B cell (primary cell): ENCODE measurements at regions not wholly inside any gene's neighbourhood (a gene's known extent, or its start where the extent isn't known, plus 50 kb on each side); places are given as distances from the start of the nearest gene placed in this dataset.

ENCODE experiments used
- ATAC-seq: fragments of 200-7000 bp; cut with Tn5 transposase; one replicate; pipeline ENCODE4 v1.10.0; 2021; ENCODE audit warnings: low read depth, mild to moderate bottlenecking, moderate number of reproducible peaks, moderate library complexity
- CTCF ChIA-PET: fragments of 350-600 bp; sonication (Branson Sonifier 250); formaldehyde crosslinking; loops from one replicate; lab custom pipeline; 2021; ENCODE audit warnings: antibody characterized with exemption, inconsistent platforms; lab: Charles Lee
- POLR2A ChIA-PET: fragments of 350-600 bp; sonication (Branson Sonifier 250); formaldehyde crosslinking; loops from one replicate; lab custom pipeline; 2021; ENCODE audit warnings: antibody characterized with exemption; lab: Charles Lee
- DNase-seq: peaks from one replicate; pipeline ENCODE4 v3.0.0; 2013
- H2AFZ ChIP-seq: 2 replicates; pipeline ENCODE4 v1.6.1; 2012; ENCODE audit warnings: mild to moderate bottlenecking, low read depth, low read length; ENCODE audit not compliant: insufficient read depth, poor library complexity, severe bottlenecking
- H3K27ac ChIP-seq, 2 donors: 1 replicate in 1 of 2; 2 replicates in 1 of 2; pipeline ENCODE4 v1.5.1; 2012 to 2013; ENCODE audit warnings: low read length in 2 of 2, mild to moderate bottlenecking in 2 of 2, moderate library complexity in 1 of 2
- H3K27me3 ChIP-seq, 4 experiments: fragments of 200-600 bp in 1 of 4; sonication (generic) in 1 of 4; replicated peaks in 1 of 4; 1 replicate in 2 of 4; 2 replicates in 2 of 4; pipeline versions ENCODE4 v1.6.1 to v1.7.0; 2013 to 2016; ENCODE audit warnings: low read length in 3 of 4, mild to moderate bottlenecking in 2 of 4, mixed read lengths in 1 of 4, moderate library complexity in 1 of 4; ENCODE audit not compliant: insufficient read depth in 4 of 4, control insufficient read depth in 3 of 4; ENCODE audit errors: control extremely low read depth in 1 of 4
- H3K36me3 ChIP-seq, 2 experiments: replicated peaks in 1 of 2; 1 replicate in 1 of 2; 2 replicates in 1 of 2; pipeline versions ENCODE4 v1.6.1 to v1.7.1; 2013; ENCODE audit warnings: low read length in 1 of 2; ENCODE audit not compliant: insufficient read depth in 2 of 2, control insufficient read depth in 1 of 2; ENCODE audit errors: control extremely low read depth in 1 of 2, extremely low read depth in 1 of 2
- H3K4me1 ChIP-seq, 2 donors: fragments of 200-600 bp in 1 of 2; sonication (generic) in 1 of 2; 1 replicate in 1 of 2; 2 replicates in 1 of 2; pipeline versions ENCODE4 v1.5.1 to v1.6.1; 2013 to 2017; ENCODE audit warnings: low read length in 2 of 2; ENCODE audit not compliant: control insufficient read depth in 2 of 2, insufficient read depth in 2 of 2
- H3K4me2 ChIP-seq: replicated peaks from 2 replicates; pipeline ENCODE3; 2012; ENCODE audit warnings: mild to moderate bottlenecking, low read depth, low read length; ENCODE audit not compliant: poor library complexity, severe bottlenecking
- H3K4me3 ChIP-seq, 5 experiments: fragments of 200-600 bp in 1 of 5; sonication (generic) in 1 of 5; 1 replicate in 3 of 5; 2 replicates in 2 of 5; pipeline versions ENCODE4 v1.5.1 to v1.7.0; 2011 to 2016; ENCODE audit warnings: low read length in 4 of 5, mild to moderate bottlenecking in 4 of 5, low read depth in 2 of 5, control low read depth in 1 of 5, moderate library complexity in 1 of 5; ENCODE audit not compliant: insufficient read depth in 1 of 5; ENCODE audit errors: control extremely low read depth in 1 of 5, extremely low read depth in 1 of 5
- H3K79me2 ChIP-seq: fragments of 200-600 bp; sonication (generic); one replicate; pipeline ENCODE4 v1.6.0; 2016; ENCODE audit warnings: low read length; ENCODE audit not compliant: control insufficient read depth, insufficient read depth
- H3K9ac ChIP-seq: fragments of 200-600 bp; sonication (generic); 2 replicates; pipeline ENCODE4 v1.6.1; 2017; ENCODE audit warnings: mild to moderate bottlenecking, low read length, moderate library complexity
- H3K9me3 ChIP-seq, 3 donors: one replicate each; pipeline versions ENCODE4 v1.6.1 to v1.7.1; 2013; ENCODE audit warnings: low read length in 2 of 3; ENCODE audit not compliant: control insufficient read depth in 2 of 3, insufficient read depth in 1 of 3; ENCODE audit errors: control extremely low read depth in 1 of 3
- H4K20me1 ChIP-seq: 2 replicates; pipeline ENCODE4 v1.6.0; 2012; ENCODE audit warnings: mild to moderate bottlenecking, low read length; ENCODE audit not compliant: insufficient read depth, control insufficient read depth, poor library complexity, severe bottlenecking
- H3K27ac Mint-ChIP-seq: one replicate; pipeline ENCODE4 v1.8.0; 2021; ENCODE audit warnings: mixed read lengths
- H3K27me3 Mint-ChIP-seq: one replicate; pipeline ENCODE4 v1.8.0; 2021; ENCODE audit warnings: mixed read lengths
- H3K4me1 Mint-ChIP-seq: one replicate; pipeline ENCODE4 v1.8.0; 2021; ENCODE audit warnings: mixed read lengths
- H3K4me3 Mint-ChIP-seq: one replicate; pipeline ENCODE4 v1.8.0; 2021; ENCODE audit warnings: mixed read lengths
- H3K9me3 Mint-ChIP-seq: one replicate; pipeline ENCODE4 v1.8.0; 2022; ENCODE audit warnings: mixed read lengths; ENCODE audit not compliant: insufficient read depth
- CTCF ChIP-seq: fragments of 200-600 bp; IDR thresholded peaks from one replicate; pipeline ENCODE4 v1.8.0; 2022; ENCODE audit warnings: antibody characterized with exemption, mild to moderate bottlenecking
- EZH2 ChIP-seq: IDR thresholded peaks from 2 replicates; pipeline ENCODE4 v1.6.1; 2012; ENCODE audit warnings: borderline replicate concordance, low read depth, mild to moderate bottlenecking, moderate library complexity, low read length; ENCODE audit not compliant: insufficient read depth, poor library complexity, severe bottlenecking
- WGBS: methylation state at CpG from one replicate; pipeline ENCODE4 v1.1.5; 2013; ENCODE audit warnings: missing lambda C conversion rate; ENCODE audit not compliant: insufficient coverage; 5-methylcytosine and 5-hydroxymethylcytosine counted together
- intact Hi-C: fragments of 100-400 bp; cut with micrococcal nuclease; formaldehyde crosslinking; loops from one replicate; pipeline ENCODE4 v1.10.0; 2022

- H3K4me1 Mint-ChIP-seq, result no peaks in the 10 kb centered on the region
- H3K9me3 ChIP-seq, result no peaks in the 10 kb centered on the region
- H3K9me3 Mint-ChIP-seq, result no peaks in the 10 kb centered on the region
- H4K20me1 ChIP-seq, result no peaks in the 10 kb centered on the region
- intact Hi-C loops, result no loop called here
- ATAC-seq (no peak), DNase-seq (no peak)
- no peak for TF ChIP-seq EZH2
- TF ChIP-seq CTCF, result no peak
- H3K27me3 ChIP-seq, result no peaks in the 10 kb centered on the region
- no peak overlapping the region for H3K4me3 ChIP-seq
- no peaks in the 10 kb centered on the region for H3K4me1 ChIP-seq
- no peak overlapping the region for H3K27ac Mint-ChIP-seq
- H3K27me3 Mint-ChIP-seq, result no peaks in the 10 kb centered on the region
- ChIA-PET CTCF (no interaction called here), POLR2A (no interaction called here)
- 81% methylated on average over 4 of the region's 5 CpGs for WGBS
- no peaks in the 10 kb centered on the region for H3K79me2 ChIP-seq
- H3K4me2 ChIP-seq, result no peak overlapping the region
- no peak overlapping the region for H2AFZ ChIP-seq
- H3K36me3 ChIP-seq, result no peaks in the 10 kb centered on the region
- H3K4me3 Mint-ChIP-seq, result no peak overlapping the region
- H3K27ac ChIP-seq, result no peak overlapping the region
- no peak overlapping the region for H3K9ac ChIP-seq
Measured at GRCh38 chr18:38525039-38525438, 959.4 kb upstream of the CELF4 start.

GRCh38 chr18:38520786-38521185 lies 955.2 kb upstream of the CELF4 start:
- WGBS, result 0% methylated on average over 1 of the region's 5 CpGs

More at GRCh38 chr18:38520786-38521185, 955.2 kb upstream of the CELF4 start:
- no peaks in the 10 kb centered on the region for H3K79me2 ChIP-seq
- no peaks in the 10 kb centered on the region for H4K20me1 ChIP-seq
- H3K27ac ChIP-seq, result no peak overlapping the region
- no peaks in the 10 kb centered on the region for H3K4me1 Mint-ChIP-seq
- no peaks in the 10 kb centered on the region for H3K27me3 Mint-ChIP-seq
- H3K4me3 Mint-ChIP-seq, result no peak overlapping the region
- CTCF ChIA-PET, result no interaction called here
- ATAC-seq (no peak), DNase-seq (no peak)
- H2AFZ ChIP-seq, result no peak overlapping the region
- H3K27me3 ChIP-seq, result no peaks in the 10 kb centered on the region
- H3K9me3 Mint-ChIP-seq, result no peaks in the 10 kb centered on the region
- H3K4me3 ChIP-seq, result no peak overlapping the region
- H3K9me3 ChIP-seq, result no peaks in the 10 kb centered on the region
- H3K4me2 ChIP-seq, result no peak overlapping the region
- H3K9ac ChIP-seq, result no peak overlapping the region
- no peaks in the 10 kb centered on the region for H3K36me3 ChIP-seq
- POLR2A ChIA-PET, result no interaction called here
- TF ChIP-seq EZH2 (no peak), CTCF (no peak)
- intact Hi-C loops, result no loop called here
- H3K27ac Mint-ChIP-seq, result no peak overlapping the region
- H3K4me1 ChIP-seq, result no peaks in the 10 kb centered on the region
